ENCODE measurements at regions not wholly inside any gene's neighbourhood (a gene's known extent, or its start where the extent isn't known, plus 50 kb on each side); places are given as distances from the start of the nearest gene placed in this dataset.

DNA sequence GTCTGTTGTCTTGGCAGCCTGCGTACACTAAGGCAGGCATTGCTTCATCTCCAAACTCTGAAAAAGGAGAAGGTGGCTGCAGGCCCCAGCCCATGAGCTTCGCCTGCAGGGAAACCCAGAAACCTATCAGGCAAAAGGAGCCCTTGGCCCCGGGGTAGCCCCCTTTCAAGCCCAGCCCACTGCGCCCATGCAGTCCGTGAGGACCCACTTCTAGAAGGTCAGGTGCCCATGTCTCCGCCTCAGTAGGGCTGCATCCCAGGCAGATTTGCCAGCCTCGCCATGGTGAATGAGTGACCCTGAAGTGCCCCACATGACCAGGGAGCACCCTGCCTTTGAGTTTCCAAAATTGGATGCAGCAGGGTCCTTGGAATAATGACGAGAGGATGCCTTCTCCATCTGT lies 1158.4 kb downstream of the BRD1 start:
- no peak for DNase-seq

GRCh38 chr22:48667289-48667688 lies 1160.4 kb downstream of the BRD1 start:
- DNase-seq: no peak

DNA sequence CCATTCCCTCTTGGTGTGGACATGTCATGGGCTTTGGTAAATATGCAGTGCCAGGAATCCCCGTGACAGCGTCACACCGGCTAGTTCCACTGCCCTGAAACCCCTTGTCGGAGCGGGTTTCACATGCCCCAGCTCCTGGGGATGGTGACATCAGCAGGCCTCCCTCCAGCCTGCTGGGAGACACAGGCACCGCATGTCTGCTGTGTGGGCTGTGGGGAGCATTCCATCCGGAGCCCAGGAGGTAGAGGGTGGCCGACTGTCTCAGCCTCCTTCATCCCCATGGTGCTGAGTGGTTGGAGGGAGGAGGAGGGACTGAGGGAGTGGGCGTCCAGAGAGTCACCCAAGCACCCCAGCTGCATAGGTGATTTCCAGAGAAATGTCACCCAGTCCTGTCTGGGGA lies 1161.1 kb downstream of the BRD1 start:
- DNase-seq: no peak

GRCh38 chr22:48665311-48665995 lies 1162.2 kb downstream of the BRD1 start:
- no peak for DNase-seq

DNA sequence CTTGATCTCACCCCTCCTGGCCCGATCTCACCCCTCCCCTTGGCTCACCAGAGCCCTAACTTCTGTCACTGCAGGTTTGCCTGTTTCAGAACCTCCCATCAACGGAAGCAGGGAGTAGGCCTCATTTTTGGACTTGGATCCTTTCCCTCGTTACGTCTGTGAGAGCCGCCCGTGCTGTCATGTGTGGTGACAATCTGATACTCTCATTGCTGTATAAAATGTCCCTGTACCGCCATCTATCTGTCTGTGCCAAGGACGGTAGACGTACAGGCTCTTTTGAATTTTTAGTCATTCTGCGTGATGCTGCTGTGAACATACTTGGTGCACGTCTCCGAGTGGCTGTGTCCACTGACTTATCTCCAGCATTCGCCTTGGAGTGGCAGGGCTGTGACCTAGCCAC lies 1163.1 kb downstream of the BRD1 start:
- no peak for DNase-seq

DNA sequence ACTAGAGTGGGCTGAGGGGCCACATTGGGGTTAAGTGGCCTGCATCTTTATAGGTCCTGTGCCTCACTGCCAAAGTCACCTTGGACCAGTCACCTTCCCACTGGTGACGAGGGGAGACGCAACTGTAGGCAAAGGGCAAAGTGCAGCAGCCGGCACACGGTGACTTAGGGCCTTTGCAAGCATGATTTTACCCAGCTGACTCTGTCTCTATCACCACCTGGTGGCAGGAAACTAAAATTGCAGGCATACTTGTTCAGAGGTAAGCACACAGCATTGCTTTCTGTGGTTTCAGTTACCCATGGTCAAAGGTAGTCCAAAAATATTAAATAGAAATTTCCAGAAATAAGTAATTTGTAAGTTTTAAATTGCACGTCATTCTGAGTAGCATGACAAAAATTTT lies 1164.4 kb downstream of the BRD1 start:
- peak in 1 of 2 experiments; percentile 22 for DNase-seq

DNA sequence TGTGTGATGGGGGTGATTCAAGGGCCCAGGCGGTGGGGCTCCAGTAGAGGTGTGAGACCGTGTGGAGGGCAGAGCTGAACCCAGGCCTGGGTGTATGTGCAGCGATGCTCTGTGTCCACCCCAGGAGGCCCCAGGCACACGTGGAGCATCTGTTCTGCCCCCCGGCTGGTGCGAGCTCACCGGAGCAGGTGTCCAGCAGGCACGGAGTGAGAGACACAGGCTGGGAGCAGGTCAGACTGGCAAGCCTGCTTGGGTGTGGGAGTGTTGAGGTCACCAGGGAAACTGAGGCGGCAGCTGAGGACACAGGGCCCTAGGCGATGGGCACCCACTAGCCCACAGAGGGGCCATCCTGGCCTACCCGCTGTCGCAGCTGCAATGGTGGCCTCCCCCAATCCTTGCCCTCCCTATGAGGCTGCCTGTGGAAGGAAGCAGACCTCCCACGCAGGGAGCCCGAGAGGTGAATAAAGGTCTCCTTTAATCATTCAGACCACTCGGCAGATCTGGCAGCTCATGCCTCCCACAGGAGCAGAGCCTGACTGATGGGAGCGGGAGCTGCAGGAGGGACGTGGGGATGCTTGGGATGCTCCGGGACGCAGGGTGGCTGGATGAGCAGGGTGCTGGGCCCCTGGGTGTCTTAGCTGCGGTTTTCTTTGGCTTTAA lies 1165.1 kb downstream of the BRD1 start:
- DNase-seq: no peak

GRCh38 chr22:48661984-48662383 lies 1165.7 kb downstream of the BRD1 start:
- no peak for DNase-seq

GRCh38 chr22:48660790-48661740 lies 1166.6 kb downstream of the BRD1 start:
- no peak for DNase-seq

GRCh38 chr22:48660104-48660789 lies 1167.4 kb downstream of the BRD1 start:
- DNase-seq: no peak

DNA sequence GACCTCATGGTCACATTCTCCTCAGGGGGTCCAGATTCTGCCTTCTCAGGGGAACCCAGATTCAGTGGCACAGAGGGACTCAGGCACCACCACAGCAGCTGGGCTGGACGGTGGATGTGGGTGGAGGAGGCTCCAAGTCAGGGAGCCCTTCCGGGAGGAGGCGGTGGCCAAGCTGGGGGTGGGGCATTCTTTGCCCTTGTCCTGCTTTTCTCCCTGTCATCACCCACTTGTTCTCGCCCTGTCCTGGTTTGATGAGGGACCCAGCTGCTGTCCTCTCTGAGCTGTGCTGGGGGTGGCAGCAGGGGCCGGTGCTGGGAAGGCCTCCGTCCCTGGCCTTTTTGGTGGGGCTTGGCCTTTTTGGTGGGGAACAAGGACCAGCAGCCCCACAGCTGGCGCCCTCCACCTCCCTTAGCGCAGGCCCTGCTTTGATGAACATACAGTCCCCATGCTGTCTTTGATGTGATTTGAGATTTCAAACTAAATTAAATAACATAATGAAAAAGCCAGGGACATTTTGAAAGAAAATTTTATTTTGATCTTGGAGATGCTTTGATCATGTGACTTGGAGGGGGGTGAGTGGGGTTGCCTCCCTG lies 1168.2 kb downstream of the BRD1 start:
- DNase-seq: no peak

DNA sequence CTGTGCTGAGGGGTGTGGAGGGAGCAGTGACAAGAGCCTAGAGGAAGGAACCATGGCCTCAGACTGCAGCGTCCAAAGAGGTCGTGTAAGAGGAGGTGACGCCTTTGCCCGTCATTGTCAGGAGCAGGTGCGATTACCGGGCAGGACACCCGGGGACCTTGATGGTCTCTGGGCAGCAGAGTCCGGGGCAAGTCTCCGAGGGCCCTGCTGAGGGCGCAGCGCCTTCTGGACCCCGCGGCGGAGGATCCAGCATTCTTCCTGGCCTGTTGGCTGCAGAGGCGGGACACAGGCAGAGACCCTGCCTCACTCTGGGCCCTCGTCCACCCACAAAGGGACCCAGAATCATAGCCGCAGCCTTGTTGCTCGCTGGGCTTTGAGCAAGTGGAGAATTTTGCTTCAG lies 1168.8 kb downstream of the BRD1 start:
- DNase-seq: no peak

DNA sequence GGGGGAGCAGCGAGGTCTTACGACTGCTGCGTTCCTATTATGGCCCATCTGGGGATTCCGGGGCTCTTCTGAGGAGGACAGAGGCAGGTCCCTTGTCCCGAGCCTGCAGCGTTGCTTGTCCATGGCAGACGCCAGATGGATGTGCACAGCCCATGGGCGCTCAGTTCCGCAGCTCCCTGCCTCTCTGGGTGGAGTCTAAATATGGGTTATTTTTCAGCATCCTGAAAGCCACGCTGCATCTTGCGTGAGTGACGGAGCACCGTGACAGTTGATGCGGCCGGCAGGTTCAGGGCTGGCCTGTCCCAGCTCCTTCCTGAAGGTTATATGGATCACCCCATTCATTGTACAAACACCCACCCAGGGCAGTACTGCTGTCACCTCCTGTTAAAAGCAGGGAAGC lies 1169.4 kb downstream of the BRD1 start:
- DNase-seq: no peak

DNA sequence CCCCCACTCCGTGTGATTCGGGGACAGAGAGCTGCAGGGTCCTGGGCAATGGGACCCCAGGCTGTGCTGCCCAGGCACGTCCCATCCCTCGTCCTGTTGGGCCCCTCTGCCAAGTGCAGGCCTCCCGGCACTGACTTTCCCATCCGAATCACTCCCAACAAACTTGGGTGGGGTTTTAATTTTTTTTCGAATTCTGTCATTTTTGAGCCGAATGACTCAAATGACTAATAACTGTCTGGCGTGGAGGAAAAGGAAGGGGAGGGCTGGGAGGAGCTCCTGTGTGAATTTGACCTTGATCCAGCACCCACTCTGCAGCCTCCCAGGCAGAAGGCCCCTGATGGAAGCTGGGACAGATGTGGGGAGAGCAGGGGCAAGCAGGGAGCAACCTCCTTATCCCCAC lies 1173.2 kb downstream of the BRD1 start:
- no peak for DNase-seq

GRCh38 chr22:48653929-48654328 lies 1173.7 kb downstream of the BRD1 start:
- no peak for DNase-seq

GRCh38 chr22:48653306-48653705 lies 1174.4 kb downstream of the BRD1 start:
- no peak for DNase-seq

DNA sequence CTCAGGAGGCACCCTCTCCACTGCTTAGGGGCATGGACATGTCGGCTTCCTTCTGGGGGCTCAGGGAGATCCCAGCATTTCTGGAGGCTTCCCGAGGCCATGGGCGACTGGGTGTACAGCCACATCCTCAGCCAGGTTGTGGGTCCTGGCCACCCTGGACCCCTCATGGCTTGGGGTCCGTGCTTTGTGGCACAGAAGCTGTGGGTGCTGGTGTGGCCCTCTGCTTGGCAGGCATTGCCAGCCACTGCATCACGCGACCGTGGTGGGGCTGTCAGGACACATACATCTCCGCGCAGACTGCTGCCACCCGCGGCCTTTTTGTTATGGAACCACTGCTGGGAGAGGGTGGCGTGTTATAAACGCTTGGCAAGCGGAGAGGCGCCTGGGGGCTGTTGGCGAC lies 1174.9 kb downstream of the BRD1 start:
- no peak for DNase-seq

- no peak for DNase-seq
Observed at GRCh38 chr22:48651981-48652538, 1175.6 kb downstream of the BRD1 start.

DNA sequence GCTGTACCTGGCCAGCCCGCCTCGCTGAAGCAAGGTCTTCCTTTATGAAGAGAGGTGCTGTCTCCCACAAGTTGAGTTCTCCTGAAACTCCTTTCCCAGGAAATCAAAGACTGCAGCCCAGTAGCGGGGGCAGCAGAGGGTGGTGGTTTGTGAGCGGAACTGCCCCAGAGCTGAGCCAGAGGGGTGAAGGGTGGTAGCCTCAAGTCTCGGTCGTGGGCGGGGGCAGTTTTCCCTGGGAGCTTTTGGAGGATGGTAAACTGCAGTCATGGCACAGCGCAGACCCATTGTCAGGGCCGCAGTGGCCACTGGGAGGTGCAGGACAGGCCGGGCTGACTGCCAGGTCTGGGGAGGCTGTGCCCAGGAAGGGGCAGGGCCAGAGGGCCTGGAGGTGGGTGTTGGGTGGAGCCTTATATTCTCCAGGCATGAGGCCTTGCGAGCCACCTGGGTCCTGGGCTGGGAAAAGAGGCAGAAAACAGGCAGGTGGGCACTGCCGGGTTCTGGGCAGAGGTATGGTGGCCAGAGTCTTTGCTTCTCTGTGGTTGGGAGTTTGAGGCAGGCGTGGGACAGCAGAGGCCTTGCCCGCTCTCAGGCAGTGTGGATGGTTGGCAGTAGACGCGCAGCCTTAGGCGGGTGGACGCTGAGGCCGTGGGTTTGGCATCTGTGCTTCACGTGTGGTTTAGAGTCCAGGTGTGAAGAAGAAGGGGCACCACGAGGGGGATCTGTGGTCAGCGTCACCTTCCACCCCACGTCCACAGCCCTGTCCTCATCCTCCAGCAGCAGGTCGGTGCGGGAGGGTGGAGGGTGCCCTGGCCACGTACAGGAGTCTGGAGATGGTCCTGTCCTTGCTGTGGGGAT lies 1176.4 kb downstream of the BRD1 start:
- DNase-seq: no peak

DNA sequence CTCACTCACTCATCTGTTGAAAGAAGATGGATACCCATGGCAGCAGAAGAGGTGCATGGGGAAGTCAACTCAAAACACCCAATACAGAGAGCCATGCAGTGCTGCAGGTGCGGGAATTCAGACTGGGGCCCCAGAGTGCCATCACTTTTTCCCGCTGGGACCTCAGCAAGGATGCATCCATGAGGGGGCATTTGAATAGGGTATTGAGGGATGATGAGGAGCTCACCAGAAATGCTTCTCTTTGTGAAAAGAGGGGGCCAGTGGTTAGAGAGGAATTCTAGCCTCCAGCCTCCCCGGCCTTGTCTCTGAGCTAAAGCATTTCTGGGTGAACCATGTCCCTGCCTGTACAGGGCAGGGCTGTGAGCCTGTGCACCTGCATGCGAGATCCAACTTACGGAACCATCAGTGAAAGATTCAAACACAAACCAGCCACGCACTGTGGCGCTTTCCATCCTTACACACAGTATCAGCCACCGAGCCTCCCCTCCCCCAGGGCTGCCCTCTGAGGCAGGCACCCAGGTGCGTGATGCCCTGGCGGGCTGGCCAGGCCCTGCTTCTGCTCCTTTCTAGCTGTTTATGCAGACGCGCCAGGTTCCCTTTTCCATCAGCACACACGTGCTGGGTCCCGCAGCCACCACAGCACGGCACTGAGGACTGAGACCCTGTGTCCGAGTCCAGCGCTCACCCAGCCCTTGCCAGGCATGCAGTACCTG lies 1177.2 kb downstream of the BRD1 start:
- no peak for DNase-seq

- DNase-seq: no peak
Observed at GRCh38 chr22:48649466-48649865, 1178.2 kb downstream of the BRD1 start.

All from activated T-cell treated with anti-CD3 and anti-CD28 coated beads, Interleukin-2, amount 50 U/mL, for 48 hours (primary cell).